ENCODE measurements at regions not wholly inside any gene's neighbourhood (a gene's known extent, or its start where the extent isn't known, plus 50 kb on each side); places are given as distances from the start of the nearest gene placed in this dataset.

DNA sequence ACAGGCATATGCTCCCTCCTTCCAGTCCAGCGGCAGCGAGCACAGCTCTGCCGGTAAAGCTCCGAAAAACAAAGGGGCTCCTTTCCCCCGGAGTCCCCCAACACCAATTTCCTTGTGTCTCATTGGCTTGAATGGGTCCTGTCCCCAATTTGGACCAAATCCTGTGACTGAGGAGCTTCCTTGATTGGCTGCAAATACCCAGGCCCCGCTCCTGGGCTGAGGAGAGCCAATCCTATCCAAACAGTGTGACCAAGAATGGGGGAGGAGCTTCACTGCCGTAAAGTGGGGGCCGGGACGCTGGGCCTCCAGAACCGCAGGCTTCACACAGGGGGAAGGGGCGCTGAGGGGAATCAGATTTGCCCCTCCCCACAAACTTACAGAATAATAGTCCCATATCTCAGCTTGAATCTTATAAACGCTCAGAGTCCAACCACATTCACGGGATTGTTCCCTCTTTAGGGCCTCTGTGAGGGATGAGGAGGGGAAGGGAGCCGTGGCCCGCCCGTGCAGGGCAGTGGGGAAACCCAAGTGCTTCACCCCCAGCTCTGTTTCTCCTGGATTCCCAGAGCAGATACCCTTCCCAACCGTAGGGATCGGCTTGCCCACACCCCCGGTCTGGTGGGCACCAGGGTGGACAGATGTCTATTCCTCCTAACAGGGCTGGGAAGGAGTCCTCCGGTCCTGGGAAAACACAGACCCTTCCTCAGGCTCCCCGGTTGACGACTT, 141.0 kb upstream of the MLN start:
- Histone ChIP-seq H3K27me3 (no peaks in the 10 kb centered on the region), H3K4me3 (no peak overlapping the region), H3K4me1 (no peaks in the 10 kb centered on the region), H3K36me3 (no peaks in the 10 kb centered on the region), H3K9me3 (no peaks in the 10 kb centered on the region), H3K27ac (no peak overlapping the region)
- TF ChIP-seq CTCF (IDR thresholded peaks at IDR 0.05), result no peak
- no peak for TF ChIP-seq POLR2A (IDR thresholded peaks at IDR 0.05)
- no peak for TF ChIP-seq POLR2AphosphoS5 (IDR thresholded peaks at IDR 0.05)
- DNase-seq (ENCODE audit: low spot score in 2 of 2), result no peak
- intact Hi-C loops (cut with DNase I; ENCODE audit: low total_unique reads), result no loop called here

GRCh38 chr6:33936886-33937285, 133.1 kb upstream of the MLN start:
- Histone ChIP-seq H3K4me1 (no peaks in the 10 kb centered on the region), H3K36me3 (no peaks in the 10 kb centered on the region), H3K9me3 (no peaks in the 10 kb centered on the region), H3K27ac (no peak overlapping the region), H3K4me3 (no peak overlapping the region), H3K27me3 (peaks cover 0 to 9% of the 10 kb centered on the region in 2 donors)
- intact Hi-C loops (cut with DNase I; ENCODE audit: low total_unique reads), result no loop called here
- TF ChIP-seq CTCF (IDR thresholded peaks at IDR 0.05) (no peak), POLR2A (IDR thresholded peaks at IDR 0.05) (no peak), POLR2AphosphoS5 (IDR thresholded peaks at IDR 0.05) (no peak)
- DNase-seq (ENCODE audit: low spot score in 2 of 2), result no peak

DNA sequence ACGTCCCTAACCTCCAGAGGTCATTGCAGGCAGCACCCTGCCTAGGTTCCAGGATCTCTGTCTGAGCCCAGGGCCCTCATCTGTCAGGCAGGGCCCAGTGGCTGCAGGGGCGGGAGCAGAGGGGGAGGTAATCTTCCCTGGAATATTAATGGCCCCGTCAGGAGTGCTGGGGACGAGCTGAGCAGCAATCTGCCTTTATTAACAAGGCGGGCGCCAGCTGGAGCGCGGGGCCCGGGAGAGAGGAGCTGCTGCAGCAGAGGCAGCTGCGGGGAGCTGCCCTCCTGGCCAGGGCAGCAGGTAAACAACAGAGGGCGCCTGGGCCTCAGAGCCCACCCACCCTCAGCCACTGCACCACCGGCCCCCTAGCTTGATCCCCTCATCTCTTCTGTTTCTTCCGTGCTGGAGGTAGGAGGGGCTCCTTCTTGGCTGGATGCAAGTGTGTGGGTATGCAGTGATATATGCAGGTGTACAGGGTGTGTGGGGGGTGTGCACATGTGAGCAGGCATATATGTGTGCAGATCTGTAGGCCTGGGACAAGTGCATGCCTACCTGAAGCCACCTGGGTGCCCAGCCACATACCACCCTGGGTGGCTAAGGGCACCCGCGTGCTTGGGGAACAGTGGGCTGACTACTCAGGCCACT, 131.8 kb upstream of the MLN start:
- Histone ChIP-seq H3K9me3 (no peaks in the 10 kb centered on the region), H3K4me1 (no peaks in the 10 kb centered on the region), H3K36me3 (no peaks in the 10 kb centered on the region), H3K4me3 (no peak overlapping the region), H3K27me3 (peaks cover 0 to 9% of the 10 kb centered on the region in 2 donors), H3K27ac (no peak overlapping the region)
- TF ChIP-seq CTCF (IDR thresholded peaks at IDR 0.05), result no peak
- no peak for TF ChIP-seq POLR2AphosphoS5 (IDR thresholded peaks at IDR 0.05)
- TF ChIP-seq POLR2A (IDR thresholded peaks at IDR 0.05), result no peak
- intact Hi-C loops (cut with DNase I; ENCODE audit: low total_unique reads), result no loop called here
- no peak for DNase-seq (ENCODE audit: low spot score in 2 of 2)

GRCh38 chr6:33934731-33935270, 131.0 kb upstream of the MLN start:
- no peak overlapping the region for H3K27ac ChIP-seq
- H3K4me3 ChIP-seq, result no peak overlapping the region
- no peak for TF ChIP-seq CTCF (IDR thresholded peaks at IDR 0.05)
- no peak for TF ChIP-seq POLR2A (IDR thresholded peaks at IDR 0.05)
- no peak for TF ChIP-seq POLR2AphosphoS5 (IDR thresholded peaks at IDR 0.05)
- H3K9me3 ChIP-seq, result no peaks in the 10 kb centered on the region
- H3K4me1 ChIP-seq, result no peaks in the 10 kb centered on the region
- peaks cover 0 to 9% of the 10 kb centered on the region in 2 donors for H3K27me3 ChIP-seq
- DNase-seq (ENCODE audit: low spot score in 2 of 2), result no peak
- intact Hi-C loops (cut with DNase I; ENCODE audit: low total_unique reads), result no loop called here
- no peaks in the 10 kb centered on the region for H3K36me3 ChIP-seq

GRCh38 chr6:33933101-33933500, 129.3 kb upstream of the MLN start:
- intact Hi-C loops (cut with DNase I; ENCODE audit: low total_unique reads), result no loop called here
- H3K9me3 ChIP-seq, result no peaks in the 10 kb centered on the region
- DNase-seq (ENCODE audit: low spot score in 2 of 2), result no peak
- no peak for TF ChIP-seq POLR2A (IDR thresholded peaks at IDR 0.05)
- no peak for TF ChIP-seq CTCF (IDR thresholded peaks at IDR 0.05)
- TF ChIP-seq POLR2AphosphoS5 (IDR thresholded peaks at IDR 0.05), result no peak
- no peaks in the 10 kb centered on the region for H3K4me1 ChIP-seq
- no peaks in the 10 kb centered on the region for H3K36me3 ChIP-seq
- no peak overlapping the region for H3K27ac ChIP-seq
- peaks cover 0 to 9% of the 10 kb centered on the region in 2 donors for H3K27me3 ChIP-seq
- no peak overlapping the region for H3K4me3 ChIP-seq

Measured in breast epithelium (tissue), 4 donors.